Right ventricle myocardium superior (tissue), 1 donor: ENCODE measurements at regions not wholly inside any gene's neighbourhood (a gene's known extent, or its start where the extent isn't known, plus 50 kb on each side); places are given as distances from the start of the nearest gene placed in this dataset.
"Not testable (repeated sequence)": the region's sequence is repeated elsewhere in the genome, so short reads cannot be mapped to it uniquely, and the experiment has no call there.

Source experiments
- ATAC-seq: fragments of 200-7000 bp; cut with Tn5 transposase; one replicate; pipeline ENCODE4 v1.9.1; 2020; ENCODE audit warnings: mild to moderate bottlenecking; ENCODE audit not compliant: poor library complexity
- DNase-seq: peaks from one replicate; pipeline ENCODE4 v3.0.0-alpha.2; 2020
- intact Hi-C: fragments of 100-400 bp; cut with DNase I; formaldehyde crosslinking; loops from one replicate; pipeline ENCODE4 v1.11.2; 2022
- donor health status: DM: no; HTN: yes; CAD: no; lungs with severe emphysema.

DNA sequence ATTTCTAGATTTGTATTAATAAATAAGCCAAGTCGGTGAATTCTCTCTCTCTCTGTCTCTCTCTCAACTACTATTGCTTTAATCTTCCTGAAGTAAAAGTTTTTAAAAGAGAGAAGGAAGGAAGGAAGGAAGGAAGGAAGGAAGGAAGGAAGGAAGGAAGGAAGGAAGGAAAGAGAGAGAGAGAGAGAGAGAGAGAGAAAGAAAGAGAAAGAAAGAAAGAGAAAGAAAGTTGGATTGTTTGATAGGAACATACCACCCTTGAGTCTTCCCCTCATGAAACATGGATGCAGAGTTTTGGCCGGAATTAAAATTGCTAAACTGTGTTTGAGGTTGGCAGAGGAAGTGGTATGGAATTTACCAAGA, 159.9 kb upstream of the NR2F2 start:
- DNase-seq, intact Hi-C loops, ATAC-seq: not testable (repeated sequence)

DNA sequence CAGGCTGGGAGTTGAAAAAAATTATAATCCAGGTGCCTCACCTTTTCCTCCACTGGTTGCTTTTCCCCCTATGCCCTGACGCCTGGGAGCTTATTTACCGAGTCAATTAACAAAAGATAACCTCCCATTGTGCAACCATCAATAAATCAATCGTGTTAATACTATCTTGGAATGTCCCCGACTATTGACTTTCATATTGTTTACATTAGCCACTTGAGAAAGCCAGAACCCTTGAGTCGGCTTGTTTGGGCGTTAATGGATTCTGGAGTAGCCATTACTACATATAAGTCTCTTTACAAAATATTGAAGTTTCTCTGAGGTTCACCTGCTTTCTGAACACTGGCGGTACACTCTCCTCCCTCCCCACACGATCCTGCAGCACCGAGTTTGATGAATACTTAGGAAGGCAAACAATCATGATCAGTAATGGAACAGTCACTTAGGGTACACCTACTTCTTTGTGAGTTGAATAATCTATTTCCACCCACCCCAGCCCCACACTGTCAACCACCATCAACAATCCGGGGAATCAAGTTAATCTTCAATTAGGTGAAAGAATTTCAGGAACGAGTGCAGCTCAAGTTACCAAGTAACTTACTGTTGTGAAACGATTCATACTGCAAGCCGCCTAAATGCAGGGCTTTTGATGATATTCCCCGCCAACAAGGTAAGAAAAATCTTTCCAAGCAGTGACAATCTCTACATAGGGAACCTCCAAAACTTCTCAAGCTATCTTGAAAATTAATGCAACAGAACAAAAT, 159.3 kb upstream of the NR2F2 start:
- intact Hi-C loops: no loop called here
- DNase-seq (no peak), ATAC-seq (no peak)

DNA sequence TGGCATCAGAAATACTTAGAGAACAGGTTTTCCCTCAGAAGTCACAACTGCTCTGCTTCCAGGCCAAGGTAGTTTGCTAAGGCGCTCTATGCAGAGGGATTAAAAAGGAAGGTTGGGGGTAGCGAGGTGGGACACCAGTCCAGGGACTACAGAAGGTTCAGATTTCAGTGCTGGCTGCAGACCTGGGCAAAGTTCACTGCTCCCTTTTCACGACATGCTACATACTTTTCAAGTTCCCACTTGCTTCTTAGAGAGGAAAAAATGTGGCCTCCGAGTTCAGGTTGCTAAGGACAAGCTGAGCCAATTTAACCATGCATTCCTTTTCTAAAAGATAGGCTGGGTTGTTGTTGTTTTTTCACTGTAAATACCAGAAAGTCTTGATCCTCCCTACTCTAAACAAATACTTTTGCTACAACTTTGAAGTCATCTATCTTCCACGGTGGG, 158.6 kb upstream of the NR2F2 start:
- intact Hi-C loops: no loop called here
- ATAC-seq: no peak
- no peak for DNase-seq

DNA sequence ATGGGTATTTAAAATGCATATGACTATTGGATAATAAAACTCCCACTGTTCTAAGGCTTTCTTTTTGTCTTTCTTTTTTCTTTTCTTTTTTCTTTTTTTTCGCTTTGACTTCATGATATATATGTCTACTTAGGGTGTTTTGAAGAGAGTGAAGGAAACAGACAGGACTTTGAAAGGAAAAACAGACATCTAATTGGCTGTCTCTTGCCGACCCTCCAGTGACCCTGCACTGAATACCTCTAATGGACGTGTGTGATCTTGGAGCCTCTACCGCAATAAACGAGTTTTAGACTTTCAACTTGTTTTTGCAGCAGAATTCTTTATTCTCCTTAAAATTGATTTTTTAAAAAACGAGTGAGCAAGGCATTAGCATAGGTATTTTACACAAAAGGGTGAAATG, 158.1 kb upstream of the NR2F2 start:
- no peak for DNase-seq
- intact Hi-C loops: no loop called here
- no peak for ATAC-seq

DNA sequence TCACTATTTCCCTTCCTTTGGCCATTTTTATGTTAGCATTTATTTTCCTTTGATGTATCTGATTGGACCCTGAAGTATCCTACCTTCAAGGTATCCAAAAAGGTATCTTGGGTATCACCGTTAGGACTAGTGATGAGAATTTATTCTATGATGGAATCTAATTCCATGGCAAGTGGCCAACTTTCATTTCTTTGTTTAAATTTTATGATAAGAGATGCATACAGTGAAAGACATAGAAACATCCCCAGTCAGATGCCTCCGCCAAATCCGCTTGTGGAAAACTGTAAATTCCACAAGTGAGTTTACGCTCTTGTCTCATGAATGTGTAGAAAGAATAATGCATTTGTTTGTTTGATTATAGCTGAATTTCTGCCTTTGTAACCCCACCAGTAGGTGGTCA, 153.7 kb upstream of the NR2F2 start:
- DNase-seq: no peak
- intact Hi-C loops: no loop called here
- ATAC-seq: no peak

DNA sequence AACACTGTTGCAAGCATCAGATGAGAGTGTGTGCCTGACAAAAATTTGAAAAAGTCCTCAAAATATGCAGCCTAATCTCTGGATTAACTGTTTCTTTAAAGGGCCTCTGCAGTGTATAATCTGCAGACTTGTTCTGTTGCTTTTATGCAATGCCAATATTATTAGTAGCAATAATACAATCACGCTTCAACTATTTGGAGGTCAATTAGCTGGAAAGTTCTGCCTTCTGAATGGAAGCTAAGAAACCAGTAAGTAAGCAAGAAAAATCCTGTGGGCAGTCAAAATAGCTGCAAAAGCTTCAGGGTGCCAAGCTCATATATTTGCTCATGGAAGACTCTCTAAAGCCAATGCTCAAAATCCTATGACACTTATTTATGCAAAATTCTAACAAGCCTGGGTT, 153.2 kb upstream of the NR2F2 start:
- intact Hi-C loops: no loop called here
- ATAC-seq: no peak

DNA sequence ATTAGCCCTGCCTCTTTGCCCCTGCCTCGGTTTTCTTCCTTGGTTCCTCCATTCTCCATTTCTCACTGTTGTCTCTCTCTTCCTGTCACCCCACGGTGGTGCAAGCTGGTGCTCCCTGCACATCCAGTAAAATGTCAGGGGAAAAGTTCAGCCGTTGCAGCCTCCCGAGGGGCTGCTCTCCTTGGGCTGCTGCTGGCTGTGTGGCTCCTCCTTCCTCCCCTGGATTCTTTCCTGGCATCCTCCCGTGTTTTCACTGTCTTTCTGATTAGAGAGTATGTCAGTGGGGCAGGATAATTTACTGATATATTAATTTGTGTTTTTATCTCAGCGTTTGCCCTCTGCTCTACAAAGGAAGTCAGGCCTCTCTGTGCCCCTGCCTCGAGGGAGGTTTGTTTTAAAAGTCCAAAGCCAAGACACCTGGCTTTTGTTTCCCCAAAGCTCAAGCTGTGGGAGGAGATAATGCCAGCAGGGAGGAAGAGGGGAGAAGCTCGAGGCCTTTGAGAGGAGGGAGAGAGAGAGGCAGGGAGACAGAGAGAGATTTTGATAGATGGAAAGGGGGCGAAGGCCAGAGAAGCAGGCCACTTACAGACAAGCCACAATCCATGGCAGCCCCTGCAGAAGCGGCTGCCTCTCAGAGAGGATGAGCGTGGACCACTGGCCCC, 150.3 kb upstream of the NR2F2 start:
- DNase-seq (no peak), ATAC-seq (no peak)
- intact Hi-C loops: loop anchor here (10.0 kb wide), 1 partner anchor 115 kb away; no protein-coding TSS in a partner anchor

More for the DNA sequence above, 153.2 kb upstream of the NR2F2 start:
- no peak for DNase-seq

DNA sequence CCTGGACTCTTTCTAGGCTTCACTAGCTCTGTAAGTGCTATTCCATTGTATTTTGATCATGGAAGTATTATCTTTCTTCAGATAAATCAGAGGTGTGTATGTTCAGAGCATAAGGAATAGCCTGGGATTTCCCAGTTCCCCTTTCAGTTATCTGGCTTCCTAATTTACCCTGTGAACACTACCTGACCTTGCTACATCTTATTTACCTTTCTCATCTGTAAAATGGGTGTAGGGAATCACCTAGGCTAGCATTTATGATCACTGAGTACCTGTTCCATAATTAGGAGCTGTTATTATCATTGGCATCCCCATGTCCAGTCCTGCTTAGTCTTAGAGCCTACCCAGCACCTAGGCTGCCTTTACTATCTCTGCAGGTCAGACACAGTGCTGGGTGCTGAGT, 149.3 kb upstream of the NR2F2 start:
- DNase-seq (no peak), ATAC-seq (no peak)
- intact Hi-C loops: loop anchor here (10.0 kb wide), 1 partner anchor 114 kb away; no protein-coding TSS in a partner anchor

DNA sequence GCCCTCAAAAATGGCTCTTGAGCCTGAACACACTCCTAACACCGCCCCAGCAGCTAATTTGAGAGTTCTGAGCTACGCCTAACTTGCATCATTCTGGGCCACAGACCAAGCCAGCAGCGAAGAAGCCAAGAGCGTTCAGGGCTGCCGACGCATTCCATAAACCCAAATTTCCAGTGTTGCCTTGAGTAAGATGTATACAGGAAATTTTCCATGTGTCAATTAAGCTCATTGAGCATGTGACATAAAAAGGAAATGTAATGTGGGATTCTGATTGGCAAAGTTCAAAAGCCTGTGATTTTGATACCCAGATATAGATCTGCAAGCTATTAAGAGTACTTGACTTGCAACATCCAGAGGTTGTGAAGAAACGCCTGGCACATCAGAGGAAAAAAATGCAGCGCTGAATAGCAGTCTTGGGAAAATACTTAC, 148.6 kb upstream of the NR2F2 start:
- DNase-seq: peak; percentile 77
- ATAC-seq: peak; percentile 91
- intact Hi-C loops: loop anchor here (10.0 kb wide), 1 partner anchor 113 kb away; no protein-coding TSS in a partner anchor

DNA sequence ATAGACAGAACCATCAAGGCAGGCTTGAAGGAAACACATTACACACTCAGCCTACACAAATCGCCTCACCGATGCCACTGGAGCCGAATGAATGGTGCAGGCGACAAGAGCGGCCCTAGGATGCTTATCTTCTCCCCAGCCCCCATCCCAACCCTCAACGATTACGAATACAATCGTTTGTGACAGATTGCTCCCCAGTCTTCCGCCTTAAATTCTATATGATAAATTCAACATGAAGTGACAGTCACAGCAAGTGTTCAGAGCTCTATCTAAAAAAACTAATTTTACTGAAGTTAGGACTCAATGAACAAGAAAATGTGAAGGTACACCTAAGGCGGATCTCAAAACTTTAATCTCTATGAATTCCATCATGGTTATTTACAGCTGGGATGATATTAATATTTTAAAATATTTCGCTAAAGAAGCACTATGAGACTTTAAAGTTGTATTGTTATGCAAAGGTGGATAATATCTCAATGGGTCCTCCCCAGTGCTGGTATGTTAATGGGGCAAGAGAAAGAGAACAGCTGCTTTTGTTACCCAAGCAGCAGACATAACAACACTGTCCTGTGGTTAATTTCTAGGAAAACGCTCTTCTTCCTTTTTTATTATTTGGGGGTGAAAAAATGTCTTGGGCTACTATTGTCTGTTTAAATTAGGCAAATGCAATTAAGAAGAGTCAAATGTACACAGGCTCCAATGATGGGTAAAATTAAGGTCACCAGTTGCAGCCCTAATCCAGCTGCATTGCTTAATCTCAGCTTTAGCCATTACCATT, 147.6 kb upstream of the NR2F2 start:
- no peak for ATAC-seq
- intact Hi-C loops: loop anchor here (10.0 kb wide), 1 partner anchor 112 kb away; no protein-coding TSS in a partner anchor

DNA sequence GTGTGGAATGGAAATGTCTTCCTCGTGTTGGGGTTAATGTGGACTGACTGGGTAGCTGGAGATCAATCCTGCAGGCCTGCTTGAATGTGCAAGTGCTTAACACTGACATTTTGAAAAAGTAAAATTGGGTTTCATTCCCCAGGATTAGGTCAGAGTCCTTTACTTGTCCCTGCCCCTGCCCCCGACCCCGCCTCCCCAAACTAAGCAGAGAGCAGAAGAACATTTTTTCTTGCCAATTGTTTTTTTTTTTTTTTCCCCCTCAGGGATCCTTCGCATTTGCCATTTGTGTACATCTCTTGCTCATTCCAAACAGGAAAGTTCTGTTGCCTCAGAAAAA, 147.0 kb upstream of the NR2F2 start:
- no peak for DNase-seq
- intact Hi-C loops: loop anchor here (10.0 kb wide), 1 partner anchor 111 kb away; no protein-coding TSS in a partner anchor
- ATAC-seq: no peak

More for the DNA sequence above, 147.6 kb upstream of the NR2F2 start:
- DNase-seq: no peak

DNA sequence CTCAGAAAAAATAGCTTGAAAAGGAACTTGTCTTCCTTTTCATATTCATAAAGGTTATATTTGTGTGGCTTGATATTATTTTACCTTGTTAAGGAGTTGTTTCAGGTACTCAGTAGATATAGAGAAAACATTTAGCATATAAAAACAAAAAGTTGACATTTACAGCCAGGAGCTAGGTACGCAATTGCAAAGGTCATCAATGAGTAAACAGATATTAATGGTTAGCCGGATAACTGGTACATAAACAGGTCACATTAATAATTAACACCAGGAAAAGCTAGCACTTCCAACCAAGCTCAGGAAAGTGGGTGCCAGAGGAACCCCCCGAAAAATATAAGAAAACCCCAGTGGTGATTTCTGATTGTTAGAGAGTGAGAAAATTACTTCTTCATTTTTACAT, 146.6 kb upstream of the NR2F2 start:
- DNase-seq (no peak), ATAC-seq (no peak)
- intact Hi-C loops: loop anchor here (10.0 kb wide), 1 partner anchor 111 kb away; no protein-coding TSS in a partner anchor

DNA sequence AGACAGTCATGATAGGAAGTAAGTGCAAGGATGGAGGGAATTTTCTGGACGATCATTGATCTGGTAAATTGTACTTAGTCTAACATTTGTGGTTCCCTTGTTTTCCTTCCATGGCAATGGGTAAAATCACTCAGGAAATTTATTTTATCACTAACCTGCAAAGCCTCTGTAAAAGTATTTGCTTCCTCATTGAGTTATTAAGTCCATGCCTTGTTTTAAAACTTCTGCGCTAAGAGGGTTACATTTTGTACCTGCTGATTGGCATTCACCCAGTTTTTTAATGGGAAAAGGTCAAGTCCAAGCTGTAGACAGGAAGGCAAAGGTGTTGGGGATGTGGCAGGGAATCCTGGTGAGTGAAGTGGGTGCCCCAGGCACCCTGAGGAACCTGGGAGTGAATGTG, 146.2 kb upstream of the NR2F2 start:
- intact Hi-C loops: loop anchor here (10.0 kb wide), 1 partner anchor 111 kb away; no protein-coding TSS in a partner anchor
- ATAC-seq: no peak
- no peak for DNase-seq

DNA sequence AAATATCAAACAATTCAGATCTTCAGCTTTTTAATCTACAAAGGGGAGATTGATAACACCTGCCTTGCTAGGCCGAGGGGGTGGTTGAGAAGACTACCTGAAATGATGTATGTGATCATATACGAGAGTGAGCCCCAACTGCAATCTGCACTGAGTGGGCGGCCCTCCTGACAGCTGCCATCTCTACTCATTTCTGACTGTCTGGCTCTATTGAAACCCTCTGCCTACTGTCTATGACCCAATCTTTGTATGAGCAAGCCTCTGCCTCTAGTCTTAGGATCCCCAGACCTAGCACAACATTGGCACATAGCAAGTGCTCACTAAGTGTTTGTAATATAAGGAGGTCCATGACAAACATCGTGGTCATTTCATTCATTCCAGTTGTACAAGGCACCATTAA, 144.4 kb upstream of the NR2F2 start:
- DNase-seq: no peak
- intact Hi-C loops: loop anchor here (10.0 kb wide), 1 partner anchor 109 kb away; no protein-coding TSS in a partner anchor

DNA sequence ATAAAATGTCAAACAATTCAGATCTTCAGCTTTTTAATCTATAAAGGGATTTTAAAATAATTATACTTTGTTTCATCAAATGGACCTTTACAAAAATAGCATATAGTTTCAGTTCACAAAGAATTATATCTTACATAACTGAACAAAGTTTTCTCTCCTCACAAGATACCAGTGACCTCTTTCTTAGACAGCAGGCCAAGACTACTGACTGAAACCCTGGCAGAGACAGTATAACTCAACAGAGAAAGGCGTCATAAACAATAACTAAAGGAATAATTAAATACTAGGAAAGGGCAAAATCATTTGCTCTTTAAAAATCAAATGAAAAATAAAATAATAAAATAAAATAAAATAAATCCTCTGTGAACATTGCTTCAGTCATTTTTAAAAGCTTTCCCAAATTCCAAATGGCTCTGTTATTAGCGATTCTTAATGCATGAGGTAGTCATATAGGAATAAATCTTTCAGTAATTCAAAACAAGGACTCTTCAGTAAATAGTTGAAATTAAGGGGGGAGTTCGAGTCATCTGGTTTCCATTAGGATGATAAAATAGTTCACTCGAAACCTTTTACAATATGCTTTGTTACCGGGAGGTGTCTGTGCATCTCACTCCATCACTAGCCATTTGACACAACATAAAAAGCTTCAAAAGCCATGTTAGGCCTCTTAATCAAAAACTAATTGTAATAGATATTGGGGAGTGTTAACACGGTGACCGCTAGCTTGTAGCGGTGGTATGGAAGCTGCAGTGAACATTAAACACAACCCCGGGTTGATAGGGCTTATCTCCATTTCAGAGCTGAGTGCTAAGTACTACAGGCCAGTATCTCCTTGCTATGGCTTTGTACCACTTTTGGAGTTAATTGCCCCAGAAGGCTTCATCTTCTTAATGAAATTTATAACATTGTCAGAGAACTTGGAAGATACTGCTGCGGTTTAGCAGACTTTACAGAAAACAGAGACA, 142.9 kb upstream of the NR2F2 start:
- intact Hi-C loops: loop anchor here (10.0 kb wide), 1 partner anchor 107 kb away; no protein-coding TSS in a partner anchor
- no peak for ATAC-seq

More for the DNA sequence above, 144.4 kb upstream of the NR2F2 start:
- ATAC-seq: no peak

DNA sequence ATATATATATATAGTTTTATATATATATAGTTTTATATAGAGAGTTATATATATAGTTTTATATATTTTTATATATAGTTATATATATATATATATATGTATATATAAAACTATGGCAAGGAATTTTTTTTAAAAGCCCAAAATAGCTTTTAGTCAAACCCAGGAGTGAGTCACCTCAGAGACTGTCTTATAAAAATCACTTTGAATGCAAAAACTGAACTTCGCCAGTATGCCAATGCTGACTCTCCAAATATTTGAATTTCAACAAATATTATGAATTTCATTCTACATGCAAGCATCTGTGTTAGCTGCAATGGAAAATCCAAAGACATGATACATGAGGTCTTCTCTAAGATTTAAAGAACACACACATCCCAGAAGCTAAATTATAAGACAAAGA, 132.8 kb upstream of the NR2F2 start:
- DNase-seq: no peak
- intact Hi-C loops: no loop called here
- no peak for ATAC-seq

More for the DNA sequence above, 142.9 kb upstream of the NR2F2 start:
- DNase-seq: no peak

DNA sequence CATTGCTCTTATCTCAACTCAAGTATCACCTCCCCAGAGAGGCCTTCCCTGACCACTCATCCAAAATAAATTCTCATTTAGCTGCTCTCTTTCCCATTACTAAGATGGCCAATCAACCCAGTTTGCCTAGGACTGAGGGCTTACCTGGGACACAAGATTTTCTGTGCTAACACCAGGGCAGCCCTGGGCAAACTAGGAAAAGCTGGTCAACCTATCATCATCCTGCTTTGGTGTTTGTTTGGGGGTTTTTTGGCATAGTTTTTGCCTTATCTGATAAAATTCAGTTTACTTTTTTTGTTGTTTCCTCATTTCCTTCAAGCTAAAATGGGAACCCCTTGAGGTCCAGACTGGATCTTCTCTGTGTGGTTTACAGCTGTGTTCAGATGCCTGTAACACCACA, 131.4 kb upstream of the NR2F2 start:
- ATAC-seq (no peak), DNase-seq (no peak)
- intact Hi-C loops: no loop called here

DNA sequence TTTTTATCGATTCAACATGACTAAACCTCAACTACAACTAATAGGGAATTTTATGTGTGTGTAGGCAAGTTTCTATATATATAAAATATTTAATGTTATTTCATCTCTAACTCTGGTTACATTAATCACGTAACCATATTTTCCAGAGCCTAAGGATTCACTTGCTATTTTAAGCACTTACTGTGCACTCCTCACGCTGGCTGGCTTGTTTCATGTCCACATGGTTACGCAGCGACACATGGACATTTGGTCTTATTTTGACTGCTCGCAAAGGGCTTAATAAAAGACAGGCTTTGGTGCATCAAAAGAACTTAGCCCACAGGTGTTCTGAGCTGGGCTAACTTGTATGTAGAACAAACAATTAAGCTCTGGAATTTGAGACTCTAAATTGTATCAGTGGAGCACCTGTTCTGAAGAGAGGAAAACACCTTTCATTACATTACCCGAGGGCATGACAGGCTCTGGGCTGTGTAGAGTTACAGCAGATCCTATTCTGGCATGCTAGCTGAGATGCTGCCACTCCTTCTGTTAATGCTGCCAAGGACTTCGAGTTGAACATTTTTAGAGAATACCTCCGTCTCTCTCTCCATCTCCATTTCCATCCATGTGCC, 130.0 kb upstream of the NR2F2 start:
- ATAC-seq (no peak), DNase-seq (no peak)
- intact Hi-C loops: no loop called here
